WTC11 (cell line): ENCODE measurements at regions not wholly inside any gene's neighbourhood (a gene's known extent, or its start where the extent isn't known, plus 50 kb on each side); places are given as distances from the start of the nearest gene placed in this dataset.

Experiments used
- ATAC-seq: fragments of 200-7000 bp; cut with Tn5 transposase; 2 replicates; pipeline ENCODE4 v1.10.0; 2021; ENCODE audit warnings: mild to moderate bottlenecking, moderate library complexity
- CTCF ChIA-PET: fragments of 300-600 bp; sonication (Branson Sonifier 250); formaldehyde crosslinking; loops from one replicate; lab custom pipeline; 2021; ENCODE audit warnings: antibody characterized with exemption; lab: Charles Lee
- POLR2A ChIA-PET: fragments of 350-600 bp; sonication (Branson Sonifier 250); formaldehyde crosslinking; loops from one replicate; lab custom pipeline; 2021; ENCODE audit warnings: antibody characterized with exemption; lab: Charles Lee
- DNase-seq: peaks from one replicate; pipeline ENCODE4 v3.0.0; 2021; ENCODE audit warnings: low spot score
- H3K27ac Mint-ChIP-seq: 2 replicates; pipeline ENCODE4 v1.8.0; 2021; ENCODE audit warnings: mixed read lengths
- H3K27me3 Mint-ChIP-seq: 2 replicates; pipeline ENCODE4 v1.8.0; 2021; ENCODE audit warnings: low read depth, mild to moderate bottlenecking, moderate library complexity, mixed read lengths
- H3K36me3 Mint-ChIP-seq: 2 replicates; pipeline ENCODE4 v1.8.0; 2021; ENCODE audit warnings: mixed read lengths
- H3K4me1 Mint-ChIP-seq: 2 replicates; pipeline ENCODE4 v1.8.0; 2022; ENCODE audit warnings: mixed read lengths
- H3K4me3 Mint-ChIP-seq: 2 replicates; pipeline ENCODE4 v1.8.0; 2021; ENCODE audit warnings: mild to moderate bottlenecking, moderate library complexity, mixed read lengths
- H3K9me3 Mint-ChIP-seq: 2 replicates; pipeline ENCODE4 v1.8.0; 2021; ENCODE audit warnings: mixed read lengths
- GRHL2 ChIP-seq: fragments of 250-450 bp; sonication (Bioruptor Pico); IDR thresholded peaks from 2 replicates; pipeline ENCODE4 v1.8.0; 2022; ENCODE audit warnings: mild to moderate bottlenecking, moderate library complexity; ENCODE audit not compliant: insufficient replicate concordance, severe bottlenecking
- HMGA2 ChIP-seq: fragments of 250-450 bp; sonication (Bioruptor Pico); IDR thresholded peaks from 2 replicates; pipeline ENCODE4 v1.4.0; 2021; ENCODE audit warnings: mild to moderate bottlenecking, moderate library complexity
- MXD4 ChIP-seq: fragments of 250-450 bp; sonication (Bioruptor Pico); IDR thresholded peaks from 2 replicates; pipeline ENCODE4 v1.8.0; 2021; ENCODE audit warnings: mild to moderate bottlenecking, moderate library complexity, borderline replicate concordance
- NFE2L1 ChIP-seq: sonication (generic); formaldehyde crosslinking; IDR thresholded peaks from 2 replicates; pipeline ENCODE4 v1.8.1; 2023; ENCODE audit warnings: missing genetic modification reagents
- RORB ChIP-seq: fragments of 250-450 bp; sonication (Bioruptor Pico); IDR thresholded peaks from 2 replicates; pipeline ENCODE4 v1.9.0; 2021; ENCODE audit warnings: mild to moderate bottlenecking
- TCF7 ChIP-seq: sonication (generic); formaldehyde crosslinking; IDR thresholded peaks from 2 replicates; pipeline ENCODE4 v1.8.0; 2022; ENCODE audit warnings: mild to moderate bottlenecking, low read depth, missing genetic modification reagents, moderate library complexity
- TF ChIP-seq, protein P1 (sequence below): sonication (generic); formaldehyde crosslinking; IDR thresholded peaks from 2 replicates; pipeline ENCODE4 v1.8.0; 2022; ENCODE audit warnings: mild to moderate bottlenecking, missing genetic modification reagents
- TF ChIP-seq, protein P2 (sequence below): sonication (generic); formaldehyde crosslinking; IDR thresholded peaks from 2 replicates; pipeline ENCODE4 v1.8.1; 2022; ENCODE audit warnings: mild to moderate bottlenecking, missing genetic modification reagents, moderate library complexity, borderline replicate concordance
- TF ChIP-seq, protein P3 (sequence below): sonication (generic); formaldehyde crosslinking; IDR thresholded peaks from 2 replicates; pipeline ENCODE4 v1.8.0; 2023; ENCODE audit warnings: mild to moderate bottlenecking, missing genetic modification reagents
- TF ChIP-seq, protein P4 (sequence below): fragments of 250-450 bp; sonication (Bioruptor Pico); IDR thresholded peaks from 2 replicates; pipeline ENCODE4 v1.9.0; 2021; ENCODE audit warnings: moderate library complexity, mild to moderate bottlenecking, inconsistent platforms, borderline replicate concordance
- TF ChIP-seq, protein P5 (sequence below): sonication (generic); formaldehyde crosslinking; IDR thresholded peaks from 2 replicates; pipeline ENCODE4 v1.8.1; 2023; ENCODE audit warnings: mild to moderate bottlenecking, missing genetic modification reagents, moderate library complexity

DNA sequence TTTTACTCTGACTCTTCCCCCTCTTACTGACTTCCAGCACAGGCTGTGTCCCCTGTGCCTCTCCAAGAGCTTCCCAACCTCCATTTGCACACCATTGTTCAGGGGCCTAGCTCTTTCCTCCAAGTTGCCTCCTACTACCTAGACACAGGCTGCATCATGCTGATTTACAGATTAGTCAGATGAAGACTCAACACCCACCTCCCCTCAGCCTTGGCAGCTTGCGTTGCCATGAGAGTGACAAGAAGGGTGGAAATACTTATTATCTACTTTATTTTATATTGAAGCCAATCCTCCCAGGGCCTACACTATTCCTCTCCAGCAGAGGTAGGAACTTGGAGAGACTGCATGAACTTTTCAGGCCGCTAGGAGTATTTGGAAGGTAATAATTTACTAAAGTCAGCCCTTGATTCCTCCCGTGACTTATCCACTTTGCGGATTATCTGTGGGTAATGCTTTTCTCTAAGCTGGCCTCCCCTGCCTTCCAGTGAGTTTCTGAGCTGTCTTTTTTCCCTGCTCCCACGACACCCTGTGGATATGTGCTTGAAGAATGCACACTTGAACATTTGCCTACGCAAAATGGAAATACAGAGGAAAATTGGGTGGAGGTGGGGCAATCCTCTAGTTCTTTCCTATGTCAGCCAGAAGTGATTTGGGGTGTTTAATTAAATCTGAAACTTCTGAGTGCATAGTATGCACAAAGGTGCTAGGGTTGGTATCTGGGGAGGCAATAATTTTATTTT lies 74.1 kb upstream of the TMEM164 start (continued):
- TF ChIP-seq, protein P1, sequence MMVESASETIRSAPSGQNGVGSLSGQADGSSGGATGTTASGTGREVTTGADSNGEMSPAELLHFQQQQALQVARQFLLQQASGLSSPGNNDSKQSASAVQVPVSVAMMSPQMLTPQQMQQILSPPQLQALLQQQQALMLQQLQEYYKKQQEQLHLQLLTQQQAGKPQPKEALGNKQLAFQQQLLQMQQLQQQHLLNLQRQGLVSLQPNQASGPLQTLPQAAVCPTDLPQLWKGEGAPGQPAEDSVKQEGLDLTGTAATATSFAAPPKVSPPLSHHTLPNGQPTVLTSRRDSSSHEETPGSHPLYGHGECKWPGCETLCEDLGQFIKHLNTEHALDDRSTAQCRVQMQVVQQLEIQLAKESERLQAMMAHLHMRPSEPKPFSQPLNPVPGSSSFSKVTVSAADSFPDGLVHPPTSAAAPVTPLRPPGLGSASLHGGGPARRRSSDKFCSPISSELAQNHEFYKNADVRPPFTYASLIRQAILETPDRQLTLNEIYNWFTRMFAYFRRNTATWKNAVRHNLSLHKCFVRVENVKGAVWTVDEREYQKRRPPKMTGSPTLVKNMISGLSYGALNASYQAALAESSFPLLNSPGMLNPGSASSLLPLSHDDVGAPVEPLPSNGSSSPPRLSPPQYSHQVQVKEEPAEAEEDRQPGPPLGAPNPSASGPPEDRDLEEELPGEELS = no peak
- TF ChIP-seq, all 79 proteins: peak for 0

DNA sequence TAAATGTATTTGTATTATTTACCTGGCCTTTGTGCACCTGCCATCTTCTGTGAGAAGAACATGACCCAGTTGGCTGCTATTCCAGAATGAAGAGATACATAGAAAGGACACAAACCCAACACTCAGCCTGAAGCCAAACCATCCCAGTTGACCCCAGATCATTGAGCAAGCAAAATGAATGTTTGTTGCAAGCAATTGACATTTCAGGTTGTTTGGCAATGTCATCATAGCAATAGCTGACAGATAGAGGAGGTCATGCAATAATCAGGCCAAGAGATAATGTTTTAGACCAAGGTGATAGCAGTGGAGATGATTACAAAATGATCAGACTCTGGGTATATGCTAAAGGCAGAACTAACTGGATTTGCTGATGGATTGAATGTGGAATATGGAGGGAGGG lies 71.2 kb upstream of the TMEM164 start:
- H3K27ac Mint-ChIP-seq = no peak overlapping the region
- peaks cover 9% of the 10 kb centered on the region; the same call in 1 of the 2 replicates for H3K9me3 Mint-ChIP-seq
- ChIA-PET POLR2A (no interaction called here), CTCF (no interaction called here)
- no peaks in the 10 kb centered on the region for H3K36me3 Mint-ChIP-seq
- ATAC-seq (no peak), DNase-seq (no peak)
- H3K4me3 Mint-ChIP-seq = no peak overlapping the region
- no peaks in the 10 kb centered on the region; the same call in 1 of the 2 replicates for H3K27me3 Mint-ChIP-seq
- H3K4me1 Mint-ChIP-seq = peaks cover 2% of the 10 kb centered on the region; the same call in 1 of the 2 replicates
- TF ChIP-seq, protein P1 = no peak
- no peak for TF ChIP-seq NFE2L1 (CRISPR knock-in tag)

DNA sequence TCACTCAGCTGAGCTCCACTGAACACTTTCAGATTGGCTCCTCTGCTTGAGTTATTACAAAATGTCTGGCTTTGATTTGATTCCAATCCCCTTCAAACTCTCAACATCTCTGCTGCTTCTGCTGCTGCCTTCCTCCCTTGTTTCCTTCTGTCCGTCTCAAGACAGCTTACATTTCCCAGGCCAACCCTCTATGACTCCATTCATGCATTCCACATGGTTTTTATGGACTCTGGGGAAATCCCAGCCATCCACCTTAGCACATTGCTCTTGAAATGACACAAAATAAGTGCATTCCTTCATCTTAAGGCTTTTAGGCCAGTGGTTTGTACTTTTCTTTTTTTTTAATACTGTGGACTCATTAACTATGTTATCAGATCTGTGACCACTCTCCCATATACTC lies 68.5 kb upstream of the TMEM164 start:
- no peak for DNase-seq
- Mint-ChIP-seq H3K36me3 (no peaks in the 10 kb centered on the region), H3K4me3 (no peak overlapping the region), H3K27ac (no peak overlapping the region), H3K9me3 (peaks cover 9% of the 10 kb centered on the region; the same call in 1 of the 2 replicates), H3K27me3 (peaks cover 2% of the 10 kb centered on the region), H3K4me1 (no peaks in the 10 kb centered on the region)
- ChIA-PET POLR2A (no interaction called here), CTCF (no interaction called here)
- ATAC-seq = no peak
- TF ChIP-seq MXD4 (CRISPR knock-in tag) (no peak), HMGA2 (CRISPR knock-in tag) (no peak), TCF7 (CRISPR knock-in tag) (no peak), GRHL2 (CRISPR knock-in tag) (no peak)

DNA sequence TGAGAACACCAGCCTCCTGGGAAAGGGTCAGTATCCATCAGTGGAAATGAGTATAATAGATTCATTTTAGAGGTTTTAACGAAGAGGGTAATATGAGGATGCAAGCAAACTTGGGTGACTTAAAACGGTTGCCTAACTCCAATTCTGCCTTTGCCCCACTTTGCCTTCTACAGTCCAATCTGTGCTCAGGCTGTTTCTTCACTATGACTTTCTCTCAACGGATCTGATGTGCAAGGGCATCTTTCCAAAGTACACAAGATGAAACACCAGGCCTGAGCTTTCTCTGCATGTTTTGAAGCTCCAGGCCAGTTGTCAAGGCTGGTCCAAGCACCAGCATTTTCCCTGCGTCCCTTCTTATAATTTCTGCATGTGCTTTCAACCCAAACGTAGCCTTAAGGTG lies 68.0 kb upstream of the TMEM164 start:
- no peaks in the 10 kb centered on the region for H3K36me3 Mint-ChIP-seq
- ATAC-seq (no peak), DNase-seq (no peak)
- ChIA-PET POLR2A (no interaction called here), CTCF (no interaction called here)
- no peak overlapping the region for H3K27ac Mint-ChIP-seq
- H3K4me3 Mint-ChIP-seq = no peak overlapping the region
- TF ChIP-seq, protein P2, sequence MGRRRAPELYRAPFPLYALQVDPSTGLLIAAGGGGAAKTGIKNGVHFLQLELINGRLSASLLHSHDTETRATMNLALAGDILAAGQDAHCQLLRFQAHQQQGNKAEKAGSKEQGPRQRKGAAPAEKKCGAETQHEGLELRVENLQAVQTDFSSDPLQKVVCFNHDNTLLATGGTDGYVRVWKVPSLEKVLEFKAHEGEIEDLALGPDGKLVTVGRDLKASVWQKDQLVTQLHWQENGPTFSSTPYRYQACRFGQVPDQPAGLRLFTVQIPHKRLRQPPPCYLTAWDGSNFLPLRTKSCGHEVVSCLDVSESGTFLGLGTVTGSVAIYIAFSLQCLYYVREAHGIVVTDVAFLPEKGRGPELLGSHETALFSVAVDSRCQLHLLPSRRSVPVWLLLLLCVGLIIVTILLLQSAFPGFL = no peak
- TF ChIP-seq, protein P3, sequence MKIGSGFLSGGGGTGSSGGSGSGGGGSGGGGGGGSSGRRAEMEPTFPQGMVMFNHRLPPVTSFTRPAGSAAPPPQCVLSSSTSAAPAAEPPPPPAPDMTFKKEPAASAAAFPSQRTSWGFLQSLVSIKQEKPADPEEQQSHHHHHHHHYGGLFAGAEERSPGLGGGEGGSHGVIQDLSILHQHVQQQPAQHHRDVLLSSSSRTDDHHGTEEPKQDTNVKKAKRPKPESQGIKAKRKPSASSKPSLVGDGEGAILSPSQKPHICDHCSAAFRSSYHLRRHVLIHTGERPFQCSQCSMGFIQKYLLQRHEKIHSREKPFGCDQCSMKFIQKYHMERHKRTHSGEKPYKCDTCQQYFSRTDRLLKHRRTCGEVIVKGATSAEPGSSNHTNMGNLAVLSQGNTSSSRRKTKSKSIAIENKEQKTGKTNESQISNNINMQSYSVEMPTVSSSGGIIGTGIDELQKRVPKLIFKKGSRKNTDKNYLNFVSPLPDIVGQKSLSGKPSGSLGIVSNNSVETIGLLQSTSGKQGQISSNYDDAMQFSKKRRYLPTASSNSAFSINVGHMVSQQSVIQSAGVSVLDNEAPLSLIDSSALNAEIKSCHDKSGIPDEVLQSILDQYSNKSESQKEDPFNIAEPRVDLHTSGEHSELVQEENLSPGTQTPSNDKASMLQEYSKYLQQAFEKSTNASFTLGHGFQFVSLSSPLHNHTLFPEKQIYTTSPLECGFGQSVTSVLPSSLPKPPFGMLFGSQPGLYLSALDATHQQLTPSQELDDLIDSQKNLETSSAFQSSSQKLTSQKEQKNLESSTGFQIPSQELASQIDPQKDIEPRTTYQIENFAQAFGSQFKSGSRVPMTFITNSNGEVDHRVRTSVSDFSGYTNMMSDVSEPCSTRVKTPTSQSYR = no peak
- TF ChIP-seq, protein P4, sequence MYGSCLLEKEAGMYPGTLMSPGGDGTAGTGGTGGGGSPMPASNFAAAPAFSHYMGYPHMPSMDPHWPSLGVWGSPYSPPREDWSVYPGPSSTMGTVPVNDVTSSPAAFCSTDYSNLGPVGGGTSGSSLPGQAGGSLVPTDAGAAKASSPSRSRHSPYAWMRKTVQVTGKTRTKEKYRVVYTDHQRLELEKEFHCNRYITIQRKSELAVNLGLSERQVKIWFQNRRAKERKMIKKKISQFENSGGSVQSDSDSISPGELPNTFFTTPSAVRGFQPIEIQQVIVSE = no peak
- TF ChIP-seq, protein P5, sequence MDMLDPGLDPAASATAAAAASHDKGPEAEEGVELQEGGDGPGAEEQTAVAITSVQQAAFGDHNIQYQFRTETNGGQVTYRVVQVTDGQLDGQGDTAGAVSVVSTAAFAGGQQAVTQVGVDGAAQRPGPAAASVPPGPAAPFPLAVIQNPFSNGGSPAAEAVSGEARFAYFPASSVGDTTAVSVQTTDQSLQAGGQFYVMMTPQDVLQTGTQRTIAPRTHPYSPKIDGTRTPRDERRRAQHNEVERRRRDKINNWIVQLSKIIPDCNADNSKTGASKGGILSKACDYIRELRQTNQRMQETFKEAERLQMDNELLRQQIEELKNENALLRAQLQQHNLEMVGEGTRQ (CRISPR knock-in tag) = no peak
- no peak for TF ChIP-seq RORB
- peaks cover 2% of the 10 kb centered on the region for H3K27me3 Mint-ChIP-seq
- no peaks in the 10 kb centered on the region for H3K4me1 Mint-ChIP-seq
- peaks cover 9% of the 10 kb centered on the region; the same call in 1 of the 2 replicates for H3K9me3 Mint-ChIP-seq
